Uterus (tissue), 3 donors: ENCODE measurements at regions not wholly inside any gene's neighbourhood (a gene's known extent, or its start where the extent isn't known, plus 50 kb on each side); places are given as distances from the start of the nearest gene placed in this dataset.

Experiments
- DNase-seq, 2 donors: peaks; one replicate each; pipeline ENCODE4 v3.0.0-alpha.2; 2019 to 2020
- H3K27ac ChIP-seq, 2 donors: fragments of 200-600 bp; sonication (generic); 1 replicate in 1 of 2; 2 replicates in 1 of 2; pipeline ENCODE4 v1.5.1; 2016 to 2018
- H3K27me3 ChIP-seq, 2 donors: fragments of 200-600 bp; sonication (generic); one replicate each; pipeline ENCODE4 v1.5.1; 2018 to 2019; ENCODE audit warnings: control low read depth in 1 of 2
- H3K36me3 ChIP-seq, 2 donors: fragments of 200-600 bp; sonication (generic); one replicate each; pipeline ENCODE4 v1.5.1; 2019; ENCODE audit warnings: control low read depth in 1 of 2
- H3K4me1 ChIP-seq, 2 donors: fragments of 200-600 bp; sonication (generic); one replicate each; pipeline ENCODE4 v1.5.1; 2018 to 2019; ENCODE audit warnings: control low read depth in 1 of 2
- H3K4me3 ChIP-seq, 2 donors: fragments of 200-600 bp; sonication (generic); 1 replicate in 1 of 2; 2 replicates in 1 of 2; pipeline ENCODE4 v1.5.1; 2018 to 2019; ENCODE audit warnings: mild to moderate bottlenecking in 1 of 2
- H3K9me3 ChIP-seq, 2 donors: fragments of 200-600 bp; sonication (generic); one replicate each; pipeline ENCODE4 v1.5.1; 2019; ENCODE audit warnings: control low read depth in 1 of 2
- CTCF ChIP-seq, 4 experiments: fragments of 200-600 bp in 2 of 4; fragments of 450-650 bp in 2 of 4; sonication (generic) in 2 of 4; IDR thresholded peaks; one replicate each; pipeline ENCODE4 v1.5.1; 2016 to 2019; ENCODE audit warnings: antibody characterized with exemption in 4 of 4, mild to moderate bottlenecking in 2 of 4, moderate library complexity in 1 of 4
- POLR2A ChIP-seq, 2 donors: fragments of 450-650 bp; IDR thresholded peaks; one replicate each; pipeline ENCODE4 v1.6.1; 2016; ENCODE audit warnings: antibody characterized with exemption in 2 of 2, mild to moderate bottlenecking in 1 of 2, moderate library complexity in 1 of 2
- intact Hi-C: fragments of 100-400 bp; cut with DNase I; formaldehyde crosslinking; loops from one replicate; pipeline ENCODE4 v1.15.1; 2023; ENCODE audit warnings: low total_unique reads
- donor health status: DM: yes; HTN: yes; CAD: no.

GRCh38 chr2:234829074-234829455, 122.8 kb upstream of the SH3BP4 start:
- no peaks in the 10 kb centered on the region for H3K4me1 ChIP-seq
- TF ChIP-seq CTCF (IDR thresholded peaks at IDR 0.05) (no peak), POLR2A (IDR thresholded peaks at IDR 0.05) (no peak)
- H3K27ac ChIP-seq = no peak overlapping the region
- H3K27me3 ChIP-seq = no peaks in the 10 kb centered on the region
- DNase-seq = no peak
- H3K36me3 ChIP-seq = no peaks in the 10 kb centered on the region
- H3K4me3 ChIP-seq = no peak overlapping the region
- H3K9me3 ChIP-seq = no peaks in the 10 kb centered on the region
- intact Hi-C loops = no loop called here

- Histone ChIP-seq H3K4me3 (no peak overlapping the region), H3K27ac (no peak overlapping the region), H3K4me1 (no peaks in the 10 kb centered on the region), H3K27me3 (no peaks in the 10 kb centered on the region), H3K9me3 (no peaks in the 10 kb centered on the region), H3K36me3 (no peaks in the 10 kb centered on the region)
- TF ChIP-seq POLR2A (IDR thresholded peaks at IDR 0.05) = no peak
- TF ChIP-seq CTCF (IDR thresholded peaks at IDR 0.05) = no peak
- intact Hi-C loops = no loop called here
- no peak for DNase-seq
Observed at GRCh38 chr2:234828382-234829073, 123.3 kb upstream of the SH3BP4 start.

- Histone ChIP-seq H3K27ac (no peak overlapping the region), H3K4me1 (no peaks in the 10 kb centered on the region), H3K9me3 (no peaks in the 10 kb centered on the region), H3K4me3 (no peak overlapping the region), H3K27me3 (no peaks in the 10 kb centered on the region), H3K36me3 (no peaks in the 10 kb centered on the region)
- DNase-seq = no peak
- intact Hi-C loops = no loop called here
- TF ChIP-seq POLR2A (IDR thresholded peaks at IDR 0.05) (no peak), CTCF (IDR thresholded peaks at IDR 0.05) (no peak)
Observed at GRCh38 chr2:234827096-234827860, 124.5 kb upstream of the SH3BP4 start.

GRCh38 chr2:234826681-234827080, 125.1 kb upstream of the SH3BP4 start:
- intact Hi-C loops = no loop called here
- H3K4me1 ChIP-seq = no peaks in the 10 kb centered on the region
- TF ChIP-seq CTCF (IDR thresholded peaks at IDR 0.05) (no peak), POLR2A (IDR thresholded peaks at IDR 0.05) (no peak)

GRCh38 chr2:234825616-234826015, 126.2 kb upstream of the SH3BP4 start:
- no peak for DNase-seq
- Histone ChIP-seq H3K27me3 (no peaks in the 10 kb centered on the region), H3K27ac (no peak overlapping the region), H3K4me1 (no peaks in the 10 kb centered on the region), H3K4me3 (no peak overlapping the region), H3K9me3 (no peaks in the 10 kb centered on the region), H3K36me3 (no peaks in the 10 kb centered on the region)
- no peak for TF ChIP-seq POLR2A (IDR thresholded peaks at IDR 0.05)
- no peak for TF ChIP-seq CTCF (IDR thresholded peaks at IDR 0.05)
- intact Hi-C loops = no loop called here

More at GRCh38 chr2:234826681-234827080, 125.1 kb upstream of the SH3BP4 start:
- DNase-seq = no peak
- Histone ChIP-seq H3K9me3 (no peaks in the 10 kb centered on the region), H3K27ac (no peak overlapping the region), H3K4me3 (no peak overlapping the region), H3K36me3 (no peaks in the 10 kb centered on the region), H3K27me3 (no peaks in the 10 kb centered on the region)
